GM12872 (cell line): ENCODE measurements at regions not wholly inside any gene's neighbourhood (a gene's known extent, or its start where the extent isn't known, plus 50 kb on each side); places are given as distances from the start of the nearest gene placed in this dataset.

Experiments
- TF ChIP-seq, protein P1 (sequence below): IDR thresholded peaks from 3 replicates; pipeline ENCODE4 v1.5.1; 2011; ENCODE audit warnings: low read depth, mild to moderate bottlenecking, low read length, moderate library complexity; ENCODE audit not compliant: insufficient read depth

- TF ChIP-seq, protein P1, sequence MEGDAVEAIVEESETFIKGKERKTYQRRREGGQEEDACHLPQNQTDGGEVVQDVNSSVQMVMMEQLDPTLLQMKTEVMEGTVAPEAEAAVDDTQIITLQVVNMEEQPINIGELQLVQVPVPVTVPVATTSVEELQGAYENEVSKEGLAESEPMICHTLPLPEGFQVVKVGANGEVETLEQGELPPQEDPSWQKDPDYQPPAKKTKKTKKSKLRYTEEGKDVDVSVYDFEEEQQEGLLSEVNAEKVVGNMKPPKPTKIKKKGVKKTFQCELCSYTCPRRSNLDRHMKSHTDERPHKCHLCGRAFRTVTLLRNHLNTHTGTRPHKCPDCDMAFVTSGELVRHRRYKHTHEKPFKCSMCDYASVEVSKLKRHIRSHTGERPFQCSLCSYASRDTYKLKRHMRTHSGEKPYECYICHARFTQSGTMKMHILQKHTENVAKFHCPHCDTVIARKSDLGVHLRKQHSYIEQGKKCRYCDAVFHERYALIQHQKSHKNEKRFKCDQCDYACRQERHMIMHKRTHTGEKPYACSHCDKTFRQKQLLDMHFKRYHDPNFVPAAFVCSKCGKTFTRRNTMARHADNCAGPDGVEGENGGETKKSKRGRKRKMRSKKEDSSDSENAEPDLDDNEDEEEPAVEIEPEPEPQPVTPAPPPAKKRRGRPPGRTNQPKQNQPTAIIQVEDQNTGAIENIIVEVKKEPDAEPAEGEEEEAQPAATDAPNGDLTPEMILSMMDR: no peak
These were observed 65.1 kb upstream of the NCOR2 start for GRCh38 chr12:124632519-124632984.

DNA sequence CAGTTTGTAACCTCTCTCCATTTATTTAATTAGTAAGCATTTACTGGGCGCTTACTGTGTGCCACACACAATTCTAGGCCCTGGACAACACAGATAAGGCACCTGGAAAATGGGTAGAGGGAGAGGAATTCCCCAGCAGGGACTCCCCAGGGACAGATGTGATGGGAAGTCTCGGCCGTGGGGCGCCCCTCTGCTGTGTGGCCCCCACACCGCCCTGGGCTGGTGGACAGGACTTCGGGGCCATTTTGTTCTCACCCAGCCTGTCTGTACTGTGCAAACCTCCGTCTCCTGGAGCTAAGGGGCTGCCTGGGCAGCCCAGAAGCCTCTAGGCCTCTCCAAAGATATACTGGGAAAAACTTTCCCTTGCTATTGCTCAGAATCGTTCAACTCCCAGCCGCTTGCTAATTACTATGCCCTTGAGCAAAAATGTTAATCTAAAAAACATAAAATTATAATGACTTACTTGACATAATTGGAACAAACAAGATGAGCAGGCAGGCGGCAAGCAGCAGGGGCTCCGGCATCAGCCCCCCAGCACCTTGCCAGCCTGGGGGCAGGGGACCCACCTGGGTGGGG, 64.4 kb upstream of the NCOR2 start:
- TF ChIP-seq, protein P1: no peak

DNA sequence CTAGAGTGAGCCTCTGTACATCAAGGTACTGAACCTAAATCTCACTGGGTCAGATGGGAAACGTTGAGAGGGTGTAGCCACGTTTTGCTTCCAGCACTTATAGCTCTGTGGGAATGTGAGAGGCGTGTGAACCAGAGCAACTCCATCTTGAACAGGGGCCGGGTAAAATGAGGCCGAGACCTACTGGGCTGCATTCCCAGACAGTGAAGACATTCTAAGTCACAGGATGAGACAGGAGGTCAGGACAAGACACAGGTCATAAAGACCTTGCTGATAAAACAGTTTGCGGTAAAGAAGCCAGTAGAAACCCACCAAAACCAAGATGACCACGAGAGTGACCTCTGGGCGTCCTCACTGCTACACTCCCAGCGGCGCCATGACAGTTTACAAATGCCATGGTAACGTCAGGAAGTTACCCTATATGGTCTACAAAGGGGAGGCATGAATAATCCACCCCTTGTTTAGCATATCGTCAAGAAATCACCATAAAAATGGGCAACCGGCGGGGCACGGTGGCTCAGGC, 63.4 kb upstream of the NCOR2 start:
- TF ChIP-seq, protein P1: no peak

GRCh38 chr12:124629789-124630480, 62.5 kb upstream of the NCOR2 start:
- TF ChIP-seq, protein P1: no peak

DNA sequence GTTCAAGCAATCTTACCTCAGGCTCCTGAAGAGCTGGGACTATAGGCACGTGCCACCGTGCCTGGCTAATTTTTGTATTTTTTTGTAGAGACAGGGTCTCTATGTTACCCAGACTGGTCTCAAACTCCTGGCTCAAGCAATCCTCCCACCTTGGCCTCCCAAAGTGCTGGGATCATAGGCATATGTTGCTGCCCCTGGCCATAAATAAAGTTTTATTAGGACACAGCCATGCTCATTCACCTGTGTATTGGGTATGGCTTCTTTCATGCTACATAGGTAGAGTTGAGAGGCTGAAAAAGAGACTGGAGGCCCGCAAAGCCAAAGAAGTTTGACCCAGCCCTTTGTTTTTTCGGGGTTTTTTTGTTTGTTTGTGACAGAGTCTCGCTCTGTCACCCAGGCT, 61.7 kb upstream of the NCOR2 start:
- TF ChIP-seq, protein P1: no peak

GRCh38 chr12:124627956-124628355, 60.5 kb upstream of the NCOR2 start:
- TF ChIP-seq, protein P1: no peak

DNA sequence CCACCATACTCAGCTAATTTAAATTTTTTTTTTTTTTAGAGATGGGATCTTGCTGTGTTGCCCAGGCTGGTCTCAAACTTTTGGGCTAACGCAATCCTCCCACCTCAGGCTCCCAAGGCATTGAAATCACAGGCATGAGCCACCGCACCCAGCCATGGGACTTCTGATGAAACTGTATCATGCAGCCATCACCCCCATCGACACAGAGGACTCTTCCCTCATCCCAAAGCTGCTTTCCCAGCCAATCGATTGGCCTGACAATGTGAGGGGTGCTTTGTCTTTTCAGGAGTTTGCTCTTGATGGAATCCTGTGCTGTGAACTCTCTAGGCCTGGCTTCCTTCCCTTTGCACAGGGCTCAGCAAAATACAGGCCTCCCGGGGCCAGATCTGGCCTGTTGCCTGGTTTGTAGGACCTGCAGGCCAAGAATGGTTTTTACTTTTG, 59.6 kb upstream of the NCOR2 start:
- TF ChIP-seq, protein P1: no peak
